Loucy (cell line): ENCODE measurements at regions not wholly inside any gene's neighbourhood (a gene's known extent, or its start where the extent isn't known, plus 50 kb on each side); places are given as distances from the start of the nearest gene placed in this dataset.

Experiments
- EZH2phosphoT487 ChIP-seq: fragments of 200-600 bp; IDR thresholded peaks from 2 replicates; pipeline ENCODE4 v1.6.1; 2018; ENCODE audit warnings: antibody characterized with exemption, mild to moderate bottlenecking, moderate library complexity, borderline replicate concordance
- TF ChIP-seq, protein P1 (sequence below): fragments of 200-600 bp; sonication (generic); conservative IDR thresholded peaks from 2 replicates; pipeline ENCODE4 v1.5.1; 2014; ENCODE audit warnings: mild to moderate bottlenecking, antibody characterized with exemption, low read length

DNA sequence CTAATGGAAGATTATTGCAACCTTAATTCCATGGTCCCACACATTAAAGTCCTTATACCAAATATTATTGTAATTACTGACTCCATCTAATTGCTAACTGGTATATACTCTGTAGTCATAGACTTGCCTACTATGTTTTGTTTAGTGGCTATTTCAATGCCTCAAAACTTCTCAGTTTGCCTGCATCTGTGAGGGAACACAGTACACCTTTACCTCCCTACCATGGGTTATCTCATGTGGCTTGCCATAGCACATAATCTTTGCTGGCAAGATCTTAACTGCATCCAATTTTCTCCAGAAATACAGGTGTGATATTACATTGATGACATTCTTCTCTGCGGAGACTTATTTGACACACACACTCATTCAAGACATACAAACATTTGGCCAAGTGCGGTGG is 107.1 kb upstream of the ZNF184 start:
- TF ChIP-seq, protein P1, sequence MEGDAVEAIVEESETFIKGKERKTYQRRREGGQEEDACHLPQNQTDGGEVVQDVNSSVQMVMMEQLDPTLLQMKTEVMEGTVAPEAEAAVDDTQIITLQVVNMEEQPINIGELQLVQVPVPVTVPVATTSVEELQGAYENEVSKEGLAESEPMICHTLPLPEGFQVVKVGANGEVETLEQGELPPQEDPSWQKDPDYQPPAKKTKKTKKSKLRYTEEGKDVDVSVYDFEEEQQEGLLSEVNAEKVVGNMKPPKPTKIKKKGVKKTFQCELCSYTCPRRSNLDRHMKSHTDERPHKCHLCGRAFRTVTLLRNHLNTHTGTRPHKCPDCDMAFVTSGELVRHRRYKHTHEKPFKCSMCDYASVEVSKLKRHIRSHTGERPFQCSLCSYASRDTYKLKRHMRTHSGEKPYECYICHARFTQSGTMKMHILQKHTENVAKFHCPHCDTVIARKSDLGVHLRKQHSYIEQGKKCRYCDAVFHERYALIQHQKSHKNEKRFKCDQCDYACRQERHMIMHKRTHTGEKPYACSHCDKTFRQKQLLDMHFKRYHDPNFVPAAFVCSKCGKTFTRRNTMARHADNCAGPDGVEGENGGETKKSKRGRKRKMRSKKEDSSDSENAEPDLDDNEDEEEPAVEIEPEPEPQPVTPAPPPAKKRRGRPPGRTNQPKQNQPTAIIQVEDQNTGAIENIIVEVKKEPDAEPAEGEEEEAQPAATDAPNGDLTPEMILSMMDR: no peak
- no peak for TF ChIP-seq EZH2phosphoT487
